WTC11 (cell line): ENCODE measurements at regions not wholly inside any gene's neighbourhood (a gene's known extent, or its start where the extent isn't known, plus 50 kb on each side); places are given as distances from the start of the nearest gene placed in this dataset.

ENCODE experiments used
- ATAC-seq: fragments of 200-7000 bp; cut with Tn5 transposase; 2 replicates; pipeline ENCODE4 v1.10.0; 2021; ENCODE audit warnings: mild to moderate bottlenecking, moderate library complexity
- CTCF ChIA-PET: fragments of 300-600 bp; sonication (Branson Sonifier 250); formaldehyde crosslinking; loops from one replicate; lab custom pipeline; 2021; ENCODE audit warnings: antibody characterized with exemption; lab: Charles Lee
- POLR2A ChIA-PET: fragments of 350-600 bp; sonication (Branson Sonifier 250); formaldehyde crosslinking; loops from one replicate; lab custom pipeline; 2021; ENCODE audit warnings: antibody characterized with exemption; lab: Charles Lee
- DNase-seq: peaks from one replicate; pipeline ENCODE4 v3.0.0; 2021; ENCODE audit warnings: low spot score
- H3K27ac Mint-ChIP-seq: 2 replicates; pipeline ENCODE4 v1.8.0; 2021; ENCODE audit warnings: mixed read lengths
- H3K27me3 Mint-ChIP-seq: 2 replicates; pipeline ENCODE4 v1.8.0; 2021; ENCODE audit warnings: low read depth, mild to moderate bottlenecking, moderate library complexity, mixed read lengths
- H3K36me3 Mint-ChIP-seq: 2 replicates; pipeline ENCODE4 v1.8.0; 2021; ENCODE audit warnings: mixed read lengths
- H3K4me1 Mint-ChIP-seq: 2 replicates; pipeline ENCODE4 v1.8.0; 2022; ENCODE audit warnings: mixed read lengths
- H3K4me3 Mint-ChIP-seq: 2 replicates; pipeline ENCODE4 v1.8.0; 2021; ENCODE audit warnings: mild to moderate bottlenecking, moderate library complexity, mixed read lengths
- H3K9me3 Mint-ChIP-seq: 2 replicates; pipeline ENCODE4 v1.8.0; 2021; ENCODE audit warnings: mixed read lengths
- CREB1 ChIP-seq: sonication (generic); formaldehyde crosslinking; IDR thresholded peaks from 2 replicates; pipeline ENCODE4 v1.8.0; 2023; ENCODE audit warnings: mild to moderate bottlenecking, missing genetic modification reagents
- EMX1 ChIP-seq: fragments of 250-450 bp; sonication (Bioruptor Pico); IDR thresholded peaks from 2 replicates; pipeline ENCODE4 v1.8.0; 2021; ENCODE audit warnings: mild to moderate bottlenecking
- FOXJ3 ChIP-seq: sonication (generic); formaldehyde crosslinking; IDR thresholded peaks from 2 replicates; pipeline ENCODE4 v1.9.0; 2021; ENCODE audit warnings: missing genetic modification reagents, mild to moderate bottlenecking, borderline replicate concordance
- GRHL2 ChIP-seq: fragments of 250-450 bp; sonication (Bioruptor Pico); IDR thresholded peaks from 2 replicates; pipeline ENCODE4 v1.8.0; 2022; ENCODE audit warnings: mild to moderate bottlenecking, moderate library complexity; ENCODE audit not compliant: insufficient replicate concordance, severe bottlenecking
- JUN ChIP-seq: sonication (generic); formaldehyde crosslinking; IDR thresholded peaks from 2 replicates; pipeline ENCODE4 v1.8.0; 2023; ENCODE audit warnings: mild to moderate bottlenecking, missing genetic modification reagents
- NR3C1 ChIP-seq: sonication (generic); formaldehyde crosslinking; conservative IDR thresholded peaks from 2 replicates; pipeline ENCODE4 v1.8.1; 2023; ENCODE audit warnings: low read depth, mild to moderate bottlenecking, missing genetic modification reagents
- OVOL2 ChIP-seq: fragments of 250-450 bp; sonication (Bioruptor Pico); IDR thresholded peaks from 2 replicates; pipeline ENCODE4 v1.9.0; 2021; ENCODE audit warnings: mild to moderate bottlenecking, borderline replicate concordance
- SMAD4 ChIP-seq: sonication (generic); formaldehyde crosslinking; IDR thresholded peaks from 2 replicates; pipeline ENCODE4 v1.8.0; 2022; ENCODE audit warnings: mild to moderate bottlenecking, missing genetic modification reagents
- TEAD4 ChIP-seq: sonication (generic); formaldehyde crosslinking; IDR thresholded peaks from 2 replicates; pipeline ENCODE4 v1.8.0; 2022; ENCODE audit warnings: mild to moderate bottlenecking, missing genetic modification reagents
- TP53 ChIP-seq: sonication (generic); formaldehyde crosslinking; IDR thresholded peaks from 2 replicates; pipeline ENCODE4 v1.8.1; 2023; ENCODE audit warnings: mild to moderate bottlenecking, missing genetic modification reagents
- ZNF232 ChIP-seq: sonication (generic); formaldehyde crosslinking; IDR thresholded peaks from 2 replicates; pipeline ENCODE4 v1.8.0; 2022; ENCODE audit warnings: mild to moderate bottlenecking, missing genetic modification reagents
- ZNF423 ChIP-seq: fragments of 250-450 bp; sonication (Bioruptor Pico); IDR thresholded peaks from 2 replicates; pipeline ENCODE4 v2.1.2; 2022; ENCODE audit warnings: mild to moderate bottlenecking, moderate library complexity
- TF ChIP-seq, protein P1 (sequence below): sonication (generic); formaldehyde crosslinking; IDR thresholded peaks from 2 replicates; pipeline ENCODE4 v1.8.1; 2022; ENCODE audit warnings: missing genetic modification reagents, borderline replicate concordance
- TF ChIP-seq, protein P2 (sequence below): sonication (generic); formaldehyde crosslinking; conservative IDR thresholded peaks from 2 replicates; pipeline ENCODE4 v1.8.1; 2023; ENCODE audit warnings: mild to moderate bottlenecking, low read depth, missing genetic modification reagents, moderate library complexity
- TF ChIP-seq, protein P3 (sequence below): sonication (generic); formaldehyde crosslinking; IDR thresholded peaks from 2 replicates; pipeline ENCODE4 v1.8.1; 2023; ENCODE audit warnings: mild to moderate bottlenecking, missing genetic modification reagents, borderline replicate concordance
- TF ChIP-seq, protein P4 (sequence below): fragments of 250-450 bp; sonication (Bioruptor Pico); IDR thresholded peaks from 2 replicates; pipeline ENCODE4 v2.1.2; 2022; ENCODE audit warnings: mild to moderate bottlenecking, moderate library complexity
- TF ChIP-seq, protein P5 (sequence below): fragments of 250-450 bp; sonication (Bioruptor Pico); IDR thresholded peaks from 2 replicates; pipeline ENCODE4 v1.9.0; 2021; ENCODE audit warnings: moderate library complexity, mild to moderate bottlenecking, inconsistent platforms, borderline replicate concordance
- TF ChIP-seq, protein P6 (sequence below): sonication (generic); formaldehyde crosslinking; IDR thresholded peaks from 2 replicates; pipeline ENCODE4 v1.8.0; 2022; ENCODE audit warnings: mild to moderate bottlenecking, missing genetic modification reagents
- TF ChIP-seq, protein P7 (sequence below): sonication (generic); formaldehyde crosslinking; IDR thresholded peaks from 2 replicates; pipeline ENCODE4 v1.8.0; 2022; ENCODE audit warnings: mild to moderate bottlenecking, missing genetic modification reagents
- TF ChIP-seq, protein P8 (sequence below): sonication (generic); formaldehyde crosslinking; IDR thresholded peaks from 2 replicates; pipeline ENCODE4 v1.8.0; 2023; ENCODE audit warnings: mild to moderate bottlenecking, missing genetic modification reagents
- TF ChIP-seq, protein P9 (sequence below): fragments of 250-450 bp; sonication (Bioruptor Pico); IDR thresholded peaks from 2 replicates; pipeline ENCODE4 v1.8.0; 2021; ENCODE audit warnings: mild to moderate bottlenecking

DNA sequence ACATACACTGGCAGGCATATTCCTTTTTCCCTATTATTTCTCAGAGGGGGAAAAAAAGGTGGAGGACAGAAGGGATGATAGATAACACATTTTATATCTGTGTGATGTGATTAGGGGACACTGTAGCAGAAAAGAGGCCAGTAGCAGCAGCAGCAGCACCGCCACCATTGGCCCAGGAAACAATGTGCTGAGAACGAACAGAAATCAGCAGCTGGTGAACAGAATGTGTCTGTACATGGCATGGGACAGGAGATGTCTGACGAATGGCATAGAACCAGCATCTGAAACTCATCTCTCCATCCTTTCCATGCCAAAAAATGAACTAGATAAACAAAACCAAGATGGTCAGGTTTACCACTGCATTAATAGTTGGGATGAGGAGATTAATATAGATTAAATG, 936.1 kb upstream of the ACVR2A start:
- H3K36me3 Mint-ChIP-seq, result no peaks in the 10 kb centered on the region
- no peak for ATAC-seq
- ChIA-PET POLR2A (no interaction called here), CTCF (interaction anchor here (1.6 kb wide), 1 partner anchor 175 kb away, joined by 5 read pairs; no protein-coding TSS in a partner anchor)
- no peak overlapping the region for H3K4me3 Mint-ChIP-seq
- peaks cover 7% of the 10 kb centered on the region; the same call in 1 of the 2 replicates for H3K9me3 Mint-ChIP-seq
- TF ChIP-seq TEAD4 (CRISPR knock-in tag) (no peak), SMAD4 (CRISPR knock-in tag) (no peak), TP53 (CRISPR knock-in tag) (no peak), CREB1 (no peak), ZNF232 (CRISPR knock-in tag) (no peak), FOXJ3 (CRISPR knock-in tag) (no peak), EMX1 (no peak), OVOL2 (CRISPR knock-in tag) (no peak), GRHL2 (CRISPR knock-in tag) (no peak)
- TF ChIP-seq, protein P1, sequence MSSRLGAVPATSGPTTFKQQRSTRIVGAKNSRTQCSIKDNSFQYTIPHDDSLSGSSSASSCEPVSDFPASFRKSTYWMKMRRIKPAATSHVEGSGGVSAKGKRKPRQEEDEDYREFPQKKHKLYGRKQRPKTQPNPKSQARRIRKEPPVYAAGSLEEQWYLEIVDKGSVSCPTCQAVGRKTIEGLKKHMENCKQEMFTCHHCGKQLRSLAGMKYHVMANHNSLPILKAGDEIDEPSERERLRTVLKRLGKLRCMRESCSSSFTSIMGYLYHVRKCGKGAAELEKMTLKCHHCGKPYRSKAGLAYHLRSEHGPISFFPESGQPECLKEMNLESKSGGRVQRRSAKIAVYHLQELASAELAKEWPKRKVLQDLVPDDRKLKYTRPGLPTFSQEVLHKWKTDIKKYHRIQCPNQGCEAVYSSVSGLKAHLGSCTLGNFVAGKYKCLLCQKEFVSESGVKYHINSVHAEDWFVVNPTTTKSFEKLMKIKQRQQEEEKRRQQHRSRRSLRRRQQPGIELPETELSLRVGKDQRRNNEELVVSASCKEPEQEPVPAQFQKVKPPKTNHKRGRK (CRISPR knock-in tag), result no peak
- TF ChIP-seq, protein P2, sequence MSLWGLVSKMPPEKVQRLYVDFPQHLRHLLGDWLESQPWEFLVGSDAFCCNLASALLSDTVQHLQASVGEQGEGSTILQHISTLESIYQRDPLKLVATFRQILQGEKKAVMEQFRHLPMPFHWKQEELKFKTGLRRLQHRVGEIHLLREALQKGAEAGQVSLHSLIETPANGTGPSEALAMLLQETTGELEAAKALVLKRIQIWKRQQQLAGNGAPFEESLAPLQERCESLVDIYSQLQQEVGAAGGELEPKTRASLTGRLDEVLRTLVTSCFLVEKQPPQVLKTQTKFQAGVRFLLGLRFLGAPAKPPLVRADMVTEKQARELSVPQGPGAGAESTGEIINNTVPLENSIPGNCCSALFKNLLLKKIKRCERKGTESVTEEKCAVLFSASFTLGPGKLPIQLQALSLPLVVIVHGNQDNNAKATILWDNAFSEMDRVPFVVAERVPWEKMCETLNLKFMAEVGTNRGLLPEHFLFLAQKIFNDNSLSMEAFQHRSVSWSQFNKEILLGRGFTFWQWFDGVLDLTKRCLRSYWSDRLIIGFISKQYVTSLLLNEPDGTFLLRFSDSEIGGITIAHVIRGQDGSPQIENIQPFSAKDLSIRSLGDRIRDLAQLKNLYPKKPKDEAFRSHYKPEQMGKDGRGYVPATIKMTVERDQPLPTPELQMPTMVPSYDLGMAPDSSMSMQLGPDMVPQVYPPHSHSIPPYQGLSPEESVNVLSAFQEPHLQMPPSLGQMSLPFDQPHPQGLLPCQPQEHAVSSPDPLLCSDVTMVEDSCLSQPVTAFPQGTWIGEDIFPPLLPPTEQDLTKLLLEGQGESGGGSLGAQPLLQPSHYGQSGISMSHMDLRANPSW, result no peak
- TF ChIP-seq, protein P3, sequence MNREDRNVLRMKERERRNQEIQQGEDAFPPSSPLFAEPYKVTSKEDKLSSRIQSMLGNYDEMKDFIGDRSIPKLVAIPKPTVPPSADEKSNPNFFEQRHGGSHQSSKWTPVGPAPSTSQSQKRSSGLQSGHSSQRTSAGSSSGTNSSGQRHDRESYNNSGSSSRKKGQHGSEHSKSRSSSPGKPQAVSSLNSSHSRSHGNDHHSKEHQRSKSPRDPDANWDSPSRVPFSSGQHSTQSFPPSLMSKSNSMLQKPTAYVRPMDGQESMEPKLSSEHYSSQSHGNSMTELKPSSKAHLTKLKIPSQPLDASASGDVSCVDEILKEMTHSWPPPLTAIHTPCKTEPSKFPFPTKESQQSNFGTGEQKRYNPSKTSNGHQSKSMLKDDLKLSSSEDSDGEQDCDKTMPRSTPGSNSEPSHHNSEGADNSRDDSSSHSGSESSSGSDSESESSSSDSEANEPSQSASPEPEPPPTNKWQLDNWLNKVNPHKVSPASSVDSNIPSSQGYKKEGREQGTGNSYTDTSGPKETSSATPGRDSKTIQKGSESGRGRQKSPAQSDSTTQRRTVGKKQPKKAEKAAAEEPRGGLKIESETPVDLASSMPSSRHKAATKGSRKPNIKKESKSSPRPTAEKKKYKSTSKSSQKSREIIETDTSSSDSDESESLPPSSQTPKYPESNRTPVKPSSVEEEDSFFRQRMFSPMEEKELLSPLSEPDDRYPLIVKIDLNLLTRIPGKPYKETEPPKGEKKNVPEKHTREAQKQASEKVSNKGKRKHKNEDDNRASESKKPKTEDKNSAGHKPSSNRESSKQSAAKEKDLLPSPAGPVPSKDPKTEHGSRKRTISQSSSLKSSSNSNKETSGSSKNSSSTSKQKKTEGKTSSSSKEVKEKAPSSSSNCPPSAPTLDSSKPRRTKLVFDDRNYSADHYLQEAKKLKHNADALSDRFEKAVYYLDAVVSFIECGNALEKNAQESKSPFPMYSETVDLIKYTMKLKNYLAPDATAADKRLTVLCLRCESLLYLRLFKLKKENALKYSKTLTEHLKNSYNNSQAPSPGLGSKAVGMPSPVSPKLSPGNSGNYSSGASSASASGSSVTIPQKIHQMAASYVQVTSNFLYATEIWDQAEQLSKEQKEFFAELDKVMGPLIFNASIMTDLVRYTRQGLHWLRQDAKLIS, result no peak
- TF ChIP-seq, protein P4, sequence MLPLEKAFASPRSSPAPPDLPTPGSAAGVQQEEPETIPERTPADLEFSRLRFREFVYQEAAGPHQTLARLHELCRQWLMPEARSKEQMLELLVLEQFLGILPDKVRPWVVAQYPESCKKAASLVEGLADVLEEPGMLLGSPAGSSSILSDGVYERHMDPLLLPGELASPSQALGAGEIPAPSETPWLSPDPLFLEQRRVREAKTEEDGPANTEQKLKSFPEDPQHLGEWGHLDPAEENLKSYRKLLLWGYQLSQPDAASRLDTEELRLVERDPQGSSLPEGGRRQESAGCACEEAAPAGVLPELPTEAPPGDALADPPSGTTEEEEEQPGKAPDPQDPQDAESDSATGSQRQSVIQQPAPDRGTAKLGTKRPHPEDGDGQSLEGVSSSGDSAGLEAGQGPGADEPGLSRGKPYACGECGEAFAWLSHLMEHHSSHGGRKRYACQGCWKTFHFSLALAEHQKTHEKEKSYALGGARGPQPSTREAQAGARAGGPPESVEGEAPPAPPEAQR (CRISPR knock-in tag), result no peak
- TF ChIP-seq, protein P5, sequence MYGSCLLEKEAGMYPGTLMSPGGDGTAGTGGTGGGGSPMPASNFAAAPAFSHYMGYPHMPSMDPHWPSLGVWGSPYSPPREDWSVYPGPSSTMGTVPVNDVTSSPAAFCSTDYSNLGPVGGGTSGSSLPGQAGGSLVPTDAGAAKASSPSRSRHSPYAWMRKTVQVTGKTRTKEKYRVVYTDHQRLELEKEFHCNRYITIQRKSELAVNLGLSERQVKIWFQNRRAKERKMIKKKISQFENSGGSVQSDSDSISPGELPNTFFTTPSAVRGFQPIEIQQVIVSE (CRISPR knock-in tag), result no peak
- H3K27me3 Mint-ChIP-seq, result no peaks in the 10 kb centered on the region
- no peak for DNase-seq
- H3K4me1 Mint-ChIP-seq, result no peaks in the 10 kb centered on the region
- H3K27ac Mint-ChIP-seq, result no peak overlapping the region

DNA sequence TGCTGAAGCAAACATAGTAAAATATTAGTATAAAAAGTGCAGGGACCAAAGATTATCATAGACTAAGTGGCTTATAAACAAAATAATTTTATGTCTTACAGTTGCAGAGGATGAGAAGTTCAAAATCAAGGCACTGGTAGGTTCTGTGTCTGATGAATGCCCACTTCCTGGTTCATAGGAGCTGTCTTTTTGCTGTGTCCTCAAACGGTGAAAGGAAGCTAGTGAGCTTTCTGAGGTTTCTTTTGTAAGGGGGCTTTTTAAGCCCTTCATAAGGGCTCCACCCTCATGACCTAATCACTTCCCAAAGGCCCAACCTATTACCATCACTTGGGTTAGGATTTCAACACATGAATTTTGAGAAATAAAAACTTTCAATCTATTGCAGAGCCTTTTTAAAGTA, 946.7 kb upstream of the ACVR2A start:
- DNase-seq (no peak), ATAC-seq (no peak)
- Mint-ChIP-seq H3K4me1 (peaks cover 5% of the 10 kb centered on the region; the same call in 1 of the 2 replicates), H3K4me3 (no peak overlapping the region), H3K27ac (no peak overlapping the region), H3K36me3 (no peaks in the 10 kb centered on the region), H3K27me3 (no peaks in the 10 kb centered on the region), H3K9me3 (no peaks in the 10 kb centered on the region)
- CTCF ChIA-PET, result no interaction called here
- POLR2A ChIA-PET, result no interaction called here
- TF ChIP-seq, protein P6, sequence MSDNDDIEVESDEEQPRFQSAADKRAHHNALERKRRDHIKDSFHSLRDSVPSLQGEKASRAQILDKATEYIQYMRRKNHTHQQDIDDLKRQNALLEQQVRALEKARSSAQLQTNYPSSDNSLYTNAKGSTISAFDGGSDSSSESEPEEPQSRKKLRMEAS (CRISPR knock-in tag), result no peak
- TF ChIP-seq JUN (no peak), EMX1 (no peak), NR3C1 (CRISPR knock-in tag) (no peak), ZNF423 (CRISPR knock-in tag) (no peak)
- TF ChIP-seq, protein P7, sequence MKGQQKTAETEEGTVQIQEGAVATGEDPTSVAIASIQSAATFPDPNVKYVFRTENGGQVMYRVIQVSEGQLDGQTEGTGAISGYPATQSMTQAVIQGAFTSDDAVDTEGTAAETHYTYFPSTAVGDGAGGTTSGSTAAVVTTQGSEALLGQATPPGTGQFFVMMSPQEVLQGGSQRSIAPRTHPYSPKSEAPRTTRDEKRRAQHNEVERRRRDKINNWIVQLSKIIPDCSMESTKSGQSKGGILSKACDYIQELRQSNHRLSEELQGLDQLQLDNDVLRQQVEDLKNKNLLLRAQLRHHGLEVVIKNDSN (CRISPR knock-in tag), result no peak
- TF ChIP-seq, protein P8, sequence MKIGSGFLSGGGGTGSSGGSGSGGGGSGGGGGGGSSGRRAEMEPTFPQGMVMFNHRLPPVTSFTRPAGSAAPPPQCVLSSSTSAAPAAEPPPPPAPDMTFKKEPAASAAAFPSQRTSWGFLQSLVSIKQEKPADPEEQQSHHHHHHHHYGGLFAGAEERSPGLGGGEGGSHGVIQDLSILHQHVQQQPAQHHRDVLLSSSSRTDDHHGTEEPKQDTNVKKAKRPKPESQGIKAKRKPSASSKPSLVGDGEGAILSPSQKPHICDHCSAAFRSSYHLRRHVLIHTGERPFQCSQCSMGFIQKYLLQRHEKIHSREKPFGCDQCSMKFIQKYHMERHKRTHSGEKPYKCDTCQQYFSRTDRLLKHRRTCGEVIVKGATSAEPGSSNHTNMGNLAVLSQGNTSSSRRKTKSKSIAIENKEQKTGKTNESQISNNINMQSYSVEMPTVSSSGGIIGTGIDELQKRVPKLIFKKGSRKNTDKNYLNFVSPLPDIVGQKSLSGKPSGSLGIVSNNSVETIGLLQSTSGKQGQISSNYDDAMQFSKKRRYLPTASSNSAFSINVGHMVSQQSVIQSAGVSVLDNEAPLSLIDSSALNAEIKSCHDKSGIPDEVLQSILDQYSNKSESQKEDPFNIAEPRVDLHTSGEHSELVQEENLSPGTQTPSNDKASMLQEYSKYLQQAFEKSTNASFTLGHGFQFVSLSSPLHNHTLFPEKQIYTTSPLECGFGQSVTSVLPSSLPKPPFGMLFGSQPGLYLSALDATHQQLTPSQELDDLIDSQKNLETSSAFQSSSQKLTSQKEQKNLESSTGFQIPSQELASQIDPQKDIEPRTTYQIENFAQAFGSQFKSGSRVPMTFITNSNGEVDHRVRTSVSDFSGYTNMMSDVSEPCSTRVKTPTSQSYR, result no peak
- TF ChIP-seq, protein P9, sequence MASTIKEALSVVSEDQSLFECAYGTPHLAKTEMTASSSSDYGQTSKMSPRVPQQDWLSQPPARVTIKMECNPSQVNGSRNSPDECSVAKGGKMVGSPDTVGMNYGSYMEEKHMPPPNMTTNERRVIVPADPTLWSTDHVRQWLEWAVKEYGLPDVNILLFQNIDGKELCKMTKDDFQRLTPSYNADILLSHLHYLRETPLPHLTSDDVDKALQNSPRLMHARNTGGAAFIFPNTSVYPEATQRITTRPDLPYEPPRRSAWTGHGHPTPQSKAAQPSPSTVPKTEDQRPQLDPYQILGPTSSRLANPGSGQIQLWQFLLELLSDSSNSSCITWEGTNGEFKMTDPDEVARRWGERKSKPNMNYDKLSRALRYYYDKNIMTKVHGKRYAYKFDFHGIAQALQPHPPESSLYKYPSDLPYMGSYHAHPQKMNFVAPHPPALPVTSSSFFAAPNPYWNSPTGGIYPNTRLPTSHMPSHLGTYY (CRISPR knock-in tag), result no peak
